Hematopoietic multipotent progenitor cell treated with erythropoietin and hydrocortisone succinate and interleukin-3 and kit ligand, for 17 days (in vitro differentiated cells): ENCODE measurements at regions not wholly inside any gene's neighbourhood (a gene's known extent, or its start where the extent isn't known, plus 50 kb on each side); places are given as distances from the start of the nearest gene placed in this dataset.
"Not testable (repeated sequence)": the region's sequence is repeated elsewhere in the genome, so short reads cannot be mapped to it uniquely, and the experiment has no call there.

Experiments used
- DNase-seq: peaks from one replicate; pipeline ENCODE4 v3.0.0-alpha.2; 2015; ENCODE audit warnings: low spot score

DNA sequence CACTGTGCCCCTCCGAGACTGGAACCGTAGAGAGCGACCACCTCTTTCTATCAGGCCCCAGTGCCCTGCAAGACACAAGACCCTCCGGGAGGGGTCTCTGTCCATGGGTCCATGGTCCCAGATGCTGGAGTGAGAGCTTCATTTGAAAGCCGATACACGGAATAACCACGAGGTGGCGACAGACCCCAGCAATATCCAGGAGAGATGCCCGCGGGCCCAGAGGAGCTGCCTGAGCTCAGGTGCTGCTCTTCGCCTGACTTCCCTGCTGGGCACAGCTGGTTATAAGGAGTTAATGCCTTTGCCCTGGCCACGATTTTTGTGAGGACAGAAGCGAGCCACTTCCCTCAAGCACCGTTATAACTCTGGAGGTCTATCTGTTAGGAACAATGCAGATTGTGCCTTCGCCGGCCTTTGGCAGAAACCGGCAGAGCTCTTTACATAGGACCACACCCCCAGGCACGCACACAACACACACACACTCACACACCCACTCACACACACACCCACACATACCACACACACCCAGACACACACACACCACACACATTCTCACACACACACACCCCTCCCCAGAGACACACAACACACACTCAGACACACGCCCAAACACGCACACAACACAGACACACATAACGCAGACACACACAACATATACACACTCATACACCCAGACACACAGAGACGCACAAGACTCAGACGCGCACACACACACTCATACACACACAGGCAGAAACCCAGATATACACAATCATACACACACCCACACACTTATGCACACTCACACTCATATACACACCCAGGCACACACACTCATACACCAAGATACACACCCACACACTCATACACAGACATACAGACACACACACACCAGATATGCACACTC, 436.4 kb downstream of the SOX9 start:
- DNase-seq = peak; percentile 20

DNA sequence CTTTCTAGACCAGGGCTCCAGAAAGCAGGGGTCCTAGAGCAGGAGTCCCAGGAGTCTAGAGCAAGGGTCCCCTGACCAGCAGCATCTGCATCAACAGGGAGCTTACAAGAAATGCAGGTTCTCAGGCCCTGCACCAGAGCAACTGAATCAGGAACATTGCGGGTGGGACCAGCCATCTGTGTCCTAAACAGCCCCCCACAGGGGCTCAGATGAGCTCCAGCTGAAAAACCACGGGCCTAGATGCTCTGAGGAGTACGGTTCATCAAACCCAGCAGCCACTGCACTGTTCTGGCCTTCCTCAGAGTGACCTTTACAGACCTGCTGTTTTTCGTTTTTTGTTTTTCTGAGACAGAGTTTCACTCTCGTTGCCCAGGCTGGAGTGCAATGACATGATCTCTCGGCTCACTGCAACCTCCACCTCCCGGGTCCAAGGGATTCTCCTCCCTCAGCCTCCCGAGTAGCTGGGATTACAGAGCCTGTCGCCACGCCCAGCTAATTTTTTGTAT, 438.2 kb downstream of the SOX9 start:
- no peak for DNase-seq

DNA sequence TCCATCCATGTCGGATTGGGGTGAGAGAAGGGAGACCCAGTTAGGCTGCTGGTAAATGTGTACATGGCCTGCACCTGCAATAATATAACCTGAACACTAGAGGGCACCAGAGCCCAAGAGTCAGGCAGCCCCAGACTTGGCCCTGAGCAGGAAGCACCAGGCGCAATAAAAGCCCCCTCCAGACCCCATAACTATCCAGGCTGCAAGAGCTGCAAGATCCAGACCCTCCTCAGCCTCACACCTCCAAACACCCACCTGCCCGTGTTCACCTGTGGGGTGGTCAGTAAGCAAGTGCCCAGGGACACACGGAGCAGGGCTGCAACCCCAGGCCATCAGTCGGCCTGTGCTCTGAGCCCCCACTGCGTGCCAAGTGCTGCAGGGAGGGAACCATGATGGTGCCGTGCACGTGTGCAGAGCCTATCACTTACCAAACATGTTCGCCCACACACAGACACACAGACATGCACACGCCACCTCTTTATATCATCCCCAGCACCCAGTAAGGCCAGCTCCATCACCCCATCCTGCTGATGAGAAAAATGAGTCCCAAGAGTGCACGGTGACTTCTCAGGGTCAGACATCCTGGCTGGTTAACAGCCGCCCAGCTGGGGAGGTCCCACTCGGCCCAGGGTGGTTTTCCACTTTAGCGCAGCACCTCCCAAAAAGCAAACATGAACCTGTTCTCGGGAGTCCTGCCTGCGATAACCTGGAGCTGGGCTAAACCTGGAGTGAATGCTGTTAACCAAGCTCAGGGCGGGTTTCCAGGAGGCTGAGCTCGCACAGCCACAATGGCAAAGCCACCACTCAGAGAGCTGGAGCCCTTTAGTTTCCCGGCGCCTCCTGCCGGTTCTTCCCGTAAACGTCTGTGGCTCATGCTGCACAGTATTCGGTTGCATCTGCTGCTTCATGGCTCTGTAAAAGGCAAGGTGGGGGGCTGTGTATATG, 439.8 kb downstream of the SOX9 start:
- DNase-seq = peak; percentile 55

DNA sequence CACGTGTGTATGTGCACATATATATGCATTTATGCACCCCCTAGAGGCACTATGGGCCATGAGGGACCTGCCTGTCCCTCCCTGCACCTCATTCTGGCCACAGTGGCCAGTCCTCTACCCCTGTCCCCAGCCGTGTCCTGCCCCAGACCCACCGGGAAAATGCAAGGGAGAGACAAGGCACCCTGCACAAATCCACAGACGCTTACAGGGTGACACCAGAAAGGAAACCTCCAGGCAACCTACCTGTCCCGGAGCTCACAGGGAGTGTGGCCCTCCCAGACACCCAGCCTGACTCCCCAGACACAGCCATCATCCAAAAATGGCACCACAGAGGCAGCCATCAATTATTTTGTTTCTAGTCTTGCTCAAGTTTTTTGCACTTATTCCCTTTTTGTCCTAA, 440.4 kb downstream of the SOX9 start:
- no peak for DNase-seq

DNA sequence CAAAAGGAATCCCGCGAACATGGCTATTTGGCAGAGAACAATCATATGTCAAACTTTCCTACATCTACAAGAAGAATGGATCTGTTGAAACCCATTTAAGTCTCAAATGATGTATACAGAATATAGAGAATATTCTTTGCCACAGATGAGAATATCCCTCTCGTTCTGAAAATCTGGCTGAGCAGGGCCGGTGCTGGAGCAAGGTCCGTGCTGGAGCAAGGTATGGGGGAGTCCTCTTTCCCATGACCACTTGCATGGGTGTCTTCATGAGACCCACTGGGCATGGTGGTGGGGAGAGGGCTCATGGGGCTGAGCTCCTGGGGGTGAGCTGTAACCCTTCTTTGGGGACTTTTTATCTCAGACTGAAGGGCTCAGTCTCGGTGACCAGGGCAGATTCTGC, 440.9 kb downstream of the SOX9 start:
- no peak for DNase-seq

DNA sequence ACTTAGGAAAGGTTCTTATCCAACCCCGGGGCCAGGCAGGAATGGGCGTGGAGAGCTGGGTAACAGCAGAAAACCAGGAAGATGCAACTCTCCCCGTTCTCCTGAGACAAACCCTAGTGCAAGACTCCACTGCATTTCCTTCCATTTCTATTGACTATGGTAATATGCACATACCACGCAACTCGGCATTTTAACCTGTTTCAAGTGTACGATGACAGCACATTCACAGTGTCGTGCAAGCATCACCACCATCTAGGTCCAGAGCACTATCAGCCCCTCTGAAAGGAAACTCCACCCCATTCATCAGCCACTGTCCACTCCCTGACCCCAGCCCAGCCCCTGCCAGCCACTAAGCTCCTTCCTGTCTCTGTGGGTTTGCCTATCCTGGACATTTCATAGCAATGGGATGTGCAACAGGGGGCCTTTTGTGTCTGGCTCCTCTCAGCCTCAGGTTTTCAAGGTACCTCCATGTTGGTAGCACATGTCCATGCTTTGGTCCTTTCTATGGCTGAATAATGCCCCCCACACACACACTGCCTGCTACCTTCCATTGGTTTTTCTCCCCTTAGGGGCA, 441.9 kb downstream of the SOX9 start:
- no peak for DNase-seq

DNA sequence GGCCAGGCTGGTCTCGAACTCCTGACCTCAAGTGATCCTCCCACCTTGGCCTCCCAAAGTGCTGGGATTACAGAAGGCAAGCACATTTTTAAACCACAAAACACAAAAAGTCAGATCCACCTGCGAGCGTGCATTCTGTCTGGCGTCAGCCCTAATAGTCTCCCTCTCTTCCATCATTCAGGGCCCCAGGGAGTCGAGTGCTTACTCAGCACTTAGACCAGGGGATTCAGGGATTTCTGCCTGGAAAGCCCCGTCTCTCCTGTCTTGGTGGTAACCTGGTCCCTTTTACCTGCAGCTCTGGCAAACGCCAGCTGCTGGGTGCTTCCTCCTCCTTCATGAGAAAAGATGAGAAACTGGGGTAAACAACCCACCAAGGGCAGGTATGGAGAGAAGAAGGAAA, 443.1 kb downstream of the SOX9 start:
- no peak for DNase-seq

DNA sequence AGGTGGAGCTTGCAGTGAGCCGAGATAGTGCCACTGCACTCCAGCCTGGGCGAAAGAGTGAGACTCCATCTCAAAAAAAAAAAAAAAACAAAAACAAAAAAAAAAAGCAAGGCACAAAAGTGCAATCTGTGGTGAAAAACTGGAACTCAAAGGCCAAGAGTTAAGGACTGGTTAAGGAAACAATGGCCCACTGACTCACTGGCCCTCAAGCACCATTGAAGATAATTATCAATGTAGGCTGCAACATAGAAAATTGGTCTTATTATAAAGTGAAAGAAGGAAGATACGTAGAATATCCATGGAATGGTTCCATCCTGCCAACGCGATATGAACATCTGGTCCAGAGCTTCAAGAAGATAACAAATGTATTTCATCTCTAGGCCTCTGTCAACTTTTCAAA, 444.2 kb downstream of the SOX9 start:
- DNase-seq = no peak

DNA sequence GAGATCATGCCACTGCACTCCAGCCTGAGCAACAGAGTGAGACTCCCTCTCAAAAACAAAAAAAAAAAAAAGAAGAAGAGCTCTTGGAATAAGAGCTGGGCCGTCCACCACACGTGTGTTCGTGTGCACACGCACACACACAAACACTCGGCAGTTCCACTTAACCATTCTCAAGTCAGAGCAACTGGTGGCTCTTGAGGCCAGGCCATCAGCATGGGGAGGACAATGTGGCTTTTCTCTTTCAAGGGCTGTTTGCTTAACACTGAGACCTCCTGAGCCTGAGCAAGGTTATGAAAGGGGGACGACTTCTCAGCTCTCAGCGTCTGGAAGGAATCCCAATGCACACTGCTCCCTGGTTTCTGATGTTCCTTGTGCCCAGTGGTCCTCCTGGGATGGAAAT, 444.9 kb downstream of the SOX9 start:
- no peak for DNase-seq

DNA sequence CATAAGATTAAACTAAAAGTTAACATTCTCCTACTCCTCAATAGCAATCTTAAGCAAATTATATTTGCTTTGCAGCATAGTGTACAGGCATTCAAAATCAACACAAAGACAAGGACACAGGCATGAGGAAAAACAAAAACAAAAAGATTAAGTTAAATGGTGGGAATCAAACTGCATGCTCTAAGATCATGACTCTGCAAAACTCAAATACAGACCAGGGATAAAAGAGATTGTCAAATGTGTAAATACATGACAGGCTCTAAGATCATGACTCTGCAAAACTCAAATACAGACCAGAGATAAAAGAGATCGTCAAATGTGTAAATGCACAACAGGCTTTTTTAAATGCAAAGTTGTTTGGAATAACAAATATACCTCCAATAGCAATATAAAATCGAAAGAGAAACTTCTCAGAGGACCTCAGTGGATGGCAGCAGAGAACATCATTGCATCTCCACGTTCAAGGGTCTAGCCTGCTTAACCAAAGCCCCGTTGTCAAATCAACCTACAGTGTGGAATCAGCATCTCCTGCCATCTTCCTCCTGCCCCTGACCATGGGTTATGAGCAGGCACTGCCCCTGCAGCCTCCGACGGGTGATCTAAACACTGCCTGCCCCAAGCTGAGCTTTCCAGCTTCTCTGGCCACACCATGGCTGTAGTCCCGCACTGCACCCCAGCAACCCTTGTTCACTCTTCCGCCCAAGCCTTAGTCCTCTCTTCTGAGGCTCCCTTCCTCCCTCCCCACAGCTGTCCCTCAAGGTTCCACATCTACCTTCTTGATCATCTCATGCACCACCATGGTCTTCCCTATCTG, 446.1 kb downstream of the SOX9 start:
- no peak for DNase-seq

DNA sequence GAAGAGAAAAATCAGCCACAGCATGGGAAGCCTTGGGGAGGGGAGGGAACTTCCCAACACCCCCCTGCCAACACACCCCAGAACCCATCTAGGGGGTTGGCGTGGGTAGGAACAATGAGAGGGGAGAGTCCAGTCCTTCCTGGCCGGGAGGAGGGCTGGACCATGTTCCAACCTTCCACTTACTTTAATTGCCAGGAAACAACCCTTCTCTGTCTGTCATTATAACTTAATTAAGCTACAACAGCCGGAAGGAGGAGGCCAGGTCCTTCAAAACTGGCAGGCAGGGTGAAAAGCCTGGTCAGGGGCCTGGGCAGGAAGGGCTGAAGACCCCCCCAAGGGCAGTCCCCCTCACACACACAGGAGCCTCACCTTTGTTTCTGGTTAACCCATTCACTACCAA, 447.0 kb downstream of the SOX9 start:
- DNase-seq = no peak

DNA sequence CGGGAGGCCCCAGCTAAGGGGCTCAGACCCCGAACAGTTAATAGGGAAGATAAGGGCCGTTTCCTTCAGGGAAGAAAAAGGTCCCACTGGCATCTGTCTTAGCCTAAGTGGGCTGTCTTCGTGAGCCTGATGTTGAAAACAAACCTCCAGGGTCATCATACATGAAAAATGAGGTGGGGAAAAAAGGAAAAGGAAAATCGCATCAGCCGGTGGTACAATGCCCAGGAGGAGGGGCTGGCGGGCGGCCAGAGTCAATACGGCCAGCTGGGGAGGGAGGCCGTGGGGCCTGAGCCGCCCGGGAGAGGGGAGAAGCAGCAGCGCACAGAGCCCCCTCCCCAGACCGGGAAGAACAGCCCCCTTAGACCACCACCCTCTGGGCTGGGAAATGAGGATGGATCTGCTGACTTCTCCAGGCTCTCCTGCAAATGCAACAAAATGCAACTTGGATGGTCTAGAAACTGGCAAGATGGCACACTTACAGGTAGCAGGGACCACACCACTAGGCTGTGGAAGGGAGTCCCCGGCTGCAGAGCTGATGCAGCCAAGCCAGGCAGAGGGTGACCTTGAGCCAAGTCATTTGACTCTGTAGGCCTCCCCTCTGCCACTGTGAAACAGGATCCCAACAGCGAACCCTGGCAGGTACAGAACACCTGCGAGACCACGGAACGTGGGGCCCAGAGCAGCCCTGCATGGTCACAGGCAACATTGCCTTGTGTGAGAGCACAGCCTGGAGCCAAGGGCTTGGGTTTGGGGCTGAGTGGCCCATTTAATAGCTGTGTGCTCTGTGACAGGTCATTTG, 448.5 kb downstream of the SOX9 start:
- no peak for DNase-seq

DNA sequence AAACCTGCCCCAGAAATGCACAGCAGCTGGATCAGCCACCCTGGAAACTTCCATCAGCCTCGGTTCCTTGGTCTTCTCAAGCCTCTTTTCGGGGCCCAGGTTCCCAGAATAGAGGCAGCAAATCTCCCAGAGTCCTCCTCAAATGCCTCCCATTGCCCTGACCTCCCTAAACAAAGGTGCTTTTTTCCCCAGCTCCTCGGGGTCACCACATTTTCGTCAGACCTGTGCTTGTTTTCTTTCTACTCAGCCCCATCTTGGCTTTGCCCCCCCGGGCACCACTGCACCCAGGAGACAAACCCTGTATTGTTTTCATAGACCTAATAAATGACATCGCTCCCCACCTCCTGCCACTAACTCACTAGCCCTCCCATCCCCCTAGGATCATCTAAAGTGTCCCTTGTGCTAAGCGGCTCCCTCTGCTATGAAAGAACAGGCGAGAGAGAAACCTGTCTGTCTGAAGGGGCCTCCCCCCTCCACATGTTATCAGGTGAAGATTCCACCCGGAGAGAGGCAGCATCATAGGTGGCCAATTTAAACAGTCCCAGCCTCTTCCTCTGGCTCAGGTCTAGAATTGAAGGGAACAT, 451.1 kb downstream of the SOX9 start:
- DNase-seq = no peak

DNA sequence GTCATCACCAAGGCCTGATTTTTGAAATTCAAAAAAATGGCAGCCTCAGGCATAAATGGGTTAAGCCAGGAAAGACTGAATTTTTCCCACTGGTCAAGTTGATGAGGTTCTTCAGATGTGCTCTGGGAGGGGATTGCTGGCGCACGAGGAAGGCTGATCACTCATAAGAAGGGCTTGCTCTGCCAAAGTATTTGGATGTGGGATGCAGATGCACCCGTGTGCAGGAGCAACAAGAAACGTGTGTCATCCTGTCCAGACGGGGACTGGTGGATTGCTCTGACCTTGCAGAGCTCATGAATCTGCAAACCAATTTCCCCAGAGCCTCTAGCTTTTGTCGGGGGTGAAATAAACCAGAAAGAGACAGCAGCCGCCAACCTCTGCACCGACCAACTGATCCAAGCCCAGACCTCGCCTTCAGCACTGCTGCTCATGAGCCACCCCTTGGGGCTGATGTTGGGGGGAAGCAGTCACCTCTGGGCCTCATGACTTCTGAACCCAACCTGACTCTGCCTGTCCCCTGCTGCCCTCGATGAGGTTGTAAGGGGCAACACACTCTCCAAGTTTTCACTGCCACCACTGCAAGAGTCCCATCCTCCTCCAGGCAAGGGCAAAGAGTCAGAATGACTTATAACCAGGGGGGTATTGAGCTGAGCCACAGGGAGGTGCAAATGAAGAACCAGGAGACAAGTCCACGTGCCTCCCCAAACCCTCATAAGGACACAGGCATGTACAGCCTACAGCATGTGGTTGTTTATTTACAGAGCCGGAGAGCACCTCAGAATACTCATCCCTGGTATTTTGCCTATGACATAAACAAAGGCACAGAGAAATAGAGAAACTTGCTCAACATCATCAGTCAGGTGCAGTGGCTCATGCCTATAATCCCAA, 452.0 kb downstream of the SOX9 start:
- no peak for DNase-seq

DNA sequence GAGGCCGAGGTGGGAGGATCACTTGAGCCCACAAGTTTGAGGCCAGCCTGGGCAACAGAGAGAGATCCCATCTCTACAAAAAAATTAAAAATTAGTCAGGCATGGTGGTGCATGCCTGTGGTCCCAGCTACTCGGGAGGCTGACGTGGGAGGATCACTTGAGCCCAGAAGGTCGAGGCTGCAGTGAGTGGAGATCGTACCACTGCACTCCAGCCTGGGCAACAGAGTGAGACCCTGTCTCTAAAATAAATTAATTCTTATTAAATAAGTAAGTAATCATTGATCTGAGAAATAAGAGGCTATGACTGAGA, 452.6 kb downstream of the SOX9 start:
- DNase-seq = not testable (repeated sequence)

DNA sequence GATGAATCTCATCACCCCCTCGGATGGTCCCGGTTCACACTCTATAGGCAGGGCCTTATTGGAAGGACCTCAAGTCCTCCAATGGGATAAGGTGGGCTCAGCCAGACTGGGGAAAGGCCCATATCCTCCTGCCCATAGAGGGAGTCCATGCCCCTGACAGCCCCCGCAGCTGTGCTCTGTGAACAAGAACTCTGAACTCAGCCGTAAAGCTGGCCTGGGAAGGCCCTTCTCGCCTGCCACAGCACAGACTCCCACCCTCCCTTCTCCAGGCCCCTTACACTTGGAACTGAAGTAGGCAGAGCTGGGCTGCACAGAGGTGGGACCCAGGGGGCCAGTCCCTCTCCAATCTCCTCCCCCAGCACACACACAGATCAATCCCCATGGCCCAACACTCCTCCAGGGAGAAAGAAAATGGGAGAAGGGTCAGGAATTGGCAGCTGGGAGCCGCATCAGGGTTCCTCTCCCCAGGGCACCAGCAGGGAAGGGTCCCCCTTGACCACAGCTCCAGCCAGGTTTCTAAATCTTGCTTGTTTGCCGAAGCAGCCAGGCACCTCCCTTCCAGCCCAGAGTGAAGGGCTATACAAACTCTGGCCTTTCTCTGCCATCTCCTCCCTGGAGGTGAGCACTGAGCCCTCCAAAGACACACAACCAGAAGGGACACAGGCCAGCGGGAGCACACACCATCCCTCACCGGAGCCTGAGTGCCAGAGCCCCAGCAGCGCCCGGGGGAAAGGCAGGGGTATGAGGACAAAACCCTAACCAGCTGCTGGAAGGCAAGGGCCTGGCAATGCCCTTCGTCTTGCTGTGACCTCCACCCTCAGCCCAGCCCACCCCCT, 454.1 kb downstream of the SOX9 start:
- DNase-seq = no peak

DNA sequence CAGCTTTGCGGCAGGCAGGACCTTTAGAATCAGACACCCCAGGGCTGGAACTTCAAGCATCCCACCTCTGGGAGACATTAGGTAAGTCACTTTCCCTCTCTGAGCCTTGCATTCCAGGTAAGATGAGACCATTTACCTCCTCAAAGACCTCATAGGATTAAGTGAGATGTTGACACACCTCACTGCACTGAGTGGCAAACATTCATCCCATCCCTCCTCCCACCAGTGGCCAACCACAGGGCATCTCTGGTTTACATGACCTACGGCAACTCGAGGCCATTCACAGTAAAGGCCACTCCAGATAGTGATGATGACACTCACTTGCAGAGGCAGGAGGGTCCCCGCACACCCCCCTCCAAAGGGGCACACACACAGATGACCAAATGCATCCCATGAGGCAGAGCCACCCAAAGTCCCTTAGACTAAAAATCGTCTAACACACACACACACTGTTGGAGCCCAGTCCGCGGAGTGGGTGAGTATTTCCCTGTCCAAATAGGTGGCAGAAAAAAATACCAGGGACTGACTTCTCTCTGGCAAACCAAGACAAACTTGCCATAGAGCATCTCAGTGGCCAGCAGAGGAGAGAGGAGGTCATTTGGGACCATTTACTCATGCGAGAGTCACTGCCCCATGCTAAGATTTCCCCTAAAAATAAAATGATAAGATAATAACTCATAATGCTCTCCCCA, 454.9 kb downstream of the SOX9 start:
- DNase-seq = no peak

DNA sequence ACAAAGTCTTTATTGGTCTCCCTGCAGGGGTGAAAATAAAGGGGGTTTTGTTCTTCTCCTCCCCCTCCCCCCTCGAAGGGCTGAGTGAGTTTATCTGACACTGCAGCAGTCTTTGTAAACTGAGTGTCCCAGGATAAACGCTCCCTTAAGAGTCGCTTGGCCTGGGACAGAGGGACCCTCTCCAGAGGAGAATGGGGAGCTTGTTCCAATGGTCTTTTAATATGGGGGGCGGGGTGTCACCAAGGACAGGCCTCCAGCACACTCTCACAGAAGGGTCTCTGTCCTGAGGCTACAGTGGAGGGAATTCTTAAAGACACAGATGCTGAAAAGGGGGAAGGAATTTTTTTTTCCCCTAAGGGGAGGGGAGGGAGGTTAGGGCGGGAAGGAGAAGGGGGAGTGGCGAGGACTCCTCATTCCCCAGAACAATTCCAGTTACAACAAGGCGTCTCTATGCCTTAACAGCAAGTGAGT, 455.5 kb downstream of the SOX9 start:
- DNase-seq = no peak
